ENCODE measurements at regions not wholly inside any gene's neighbourhood (a gene's known extent, or its start where the extent isn't known, plus 50 kb on each side); places are given as distances from the start of the nearest gene placed in this dataset.

GRCh38 chr3:118765636-118766305, 268.9 kb downstream of the IGSF11 start:
- DNase-seq (ENCODE audit: low read depth) = no peak
- no peak overlapping the region for H3K4me3 ChIP-seq (ENCODE audit: low read depth, low read length)
- no peak for TF ChIP-seq CTCF (IDR thresholded peaks at IDR 0.05; ENCODE audit: insufficient read depth, low read depth, low read length)

GRCh38 chr3:118766306-118766669, 268.4 kb downstream of the IGSF11 start:
- H3K4me3 ChIP-seq (ENCODE audit: low read depth, low read length) = no peak overlapping the region
- no peak for DNase-seq (ENCODE audit: low read depth)
- no peak for TF ChIP-seq CTCF (IDR thresholded peaks at IDR 0.05; ENCODE audit: insufficient read depth, low read depth, low read length)

GRCh38 chr3:118772036-118772435, 262.6 kb downstream of the IGSF11 start:
- DNase-seq (ENCODE audit: low read depth) = no peak
- no peak for TF ChIP-seq CTCF (IDR thresholded peaks at IDR 0.05; ENCODE audit: insufficient read depth, low read depth, low read length)
- no peak overlapping the region for H3K4me3 ChIP-seq (ENCODE audit: low read depth, low read length)

- no peak for DNase-seq (ENCODE audit: low read depth)
- no peak for TF ChIP-seq CTCF (IDR thresholded peaks at IDR 0.05; ENCODE audit: insufficient read depth, low read depth, low read length)
- no peak overlapping the region for H3K4me3 ChIP-seq (ENCODE audit: low read depth, low read length)
Measured at GRCh38 chr3:118772547-118773011, 262.1 kb downstream of the IGSF11 start.

- no peak for DNase-seq (ENCODE audit: low read depth)
- no peak overlapping the region for H3K4me3 ChIP-seq (ENCODE audit: low read depth, low read length)
- TF ChIP-seq CTCF (IDR thresholded peaks at IDR 0.05; ENCODE audit: insufficient read depth, low read depth, low read length) = no peak
Measured at GRCh38 chr3:118775021-118775420, 259.6 kb downstream of the IGSF11 start.

- DNase-seq (ENCODE audit: low read depth) = no peak
- no peak overlapping the region for H3K4me3 ChIP-seq (ENCODE audit: low read depth, low read length)
- no peak for TF ChIP-seq CTCF (IDR thresholded peaks at IDR 0.05; ENCODE audit: insufficient read depth, low read depth, low read length)
Measured at GRCh38 chr3:118778201-118778600, 256.4 kb downstream of the IGSF11 start.

- no peak for DNase-seq (ENCODE audit: low read depth)
- TF ChIP-seq CTCF (IDR thresholded peaks at IDR 0.05; ENCODE audit: insufficient read depth, low read depth, low read length) = no peak
- no peak overlapping the region for H3K4me3 ChIP-seq (ENCODE audit: low read depth, low read length)
Measured at GRCh38 chr3:118781232-118781631, 253.4 kb downstream of the IGSF11 start.
